ENCODE measurements at regions not wholly inside any gene's neighbourhood (a gene's known extent, or its start where the extent isn't known, plus 50 kb on each side); places are given as distances from the start of the nearest gene placed in this dataset.

- TF ChIP-seq, protein P1, sequence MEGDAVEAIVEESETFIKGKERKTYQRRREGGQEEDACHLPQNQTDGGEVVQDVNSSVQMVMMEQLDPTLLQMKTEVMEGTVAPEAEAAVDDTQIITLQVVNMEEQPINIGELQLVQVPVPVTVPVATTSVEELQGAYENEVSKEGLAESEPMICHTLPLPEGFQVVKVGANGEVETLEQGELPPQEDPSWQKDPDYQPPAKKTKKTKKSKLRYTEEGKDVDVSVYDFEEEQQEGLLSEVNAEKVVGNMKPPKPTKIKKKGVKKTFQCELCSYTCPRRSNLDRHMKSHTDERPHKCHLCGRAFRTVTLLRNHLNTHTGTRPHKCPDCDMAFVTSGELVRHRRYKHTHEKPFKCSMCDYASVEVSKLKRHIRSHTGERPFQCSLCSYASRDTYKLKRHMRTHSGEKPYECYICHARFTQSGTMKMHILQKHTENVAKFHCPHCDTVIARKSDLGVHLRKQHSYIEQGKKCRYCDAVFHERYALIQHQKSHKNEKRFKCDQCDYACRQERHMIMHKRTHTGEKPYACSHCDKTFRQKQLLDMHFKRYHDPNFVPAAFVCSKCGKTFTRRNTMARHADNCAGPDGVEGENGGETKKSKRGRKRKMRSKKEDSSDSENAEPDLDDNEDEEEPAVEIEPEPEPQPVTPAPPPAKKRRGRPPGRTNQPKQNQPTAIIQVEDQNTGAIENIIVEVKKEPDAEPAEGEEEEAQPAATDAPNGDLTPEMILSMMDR (optimal IDR thresholded peaks at IDR 0.05 in 1 of 3, IDR thresholded peaks at IDR 0.05 in 1 of 3, conservative IDR thresholded peaks at IDR 0.05 in 1 of 3; ENCODE audit: extremely low read depth in 1 of 3, insufficient read depth in 2 of 3, low read length in 3 of 3), result no peak
- TF ChIP-seq EZH2 (IDR thresholded peaks at IDR 0.05; ENCODE audit: low read length), result no peak
Measured at GRCh38 chr16:62478903-62479458, 442.7 kb upstream of the CDH8 start.

Data from keratinocyte (primary cell).